HG02623 (cell line): ENCODE measurements at regions not wholly inside any gene's neighbourhood (a gene's known extent, or its start where the extent isn't known, plus 50 kb on each side); places are given as distances from the start of the nearest gene placed in this dataset.

Experiments used
- ATAC-seq: cut with Tn5 transposase; IDR thresholded peaks from one replicate; pipeline ENCODE4 v1.9.1; 2021; ENCODE audit warnings: moderate library complexity; ENCODE audit not compliant: unreplicated experiment

- no peak for ATAC-seq
Observed at GRCh38 chr2:128640166-128640844, 321.6 kb upstream of the HS6ST1 start.

GRCh38 chr2:128640845-128641360 lies 322.2 kb upstream of the HS6ST1 start:
- ATAC-seq: no peak

- no peak for ATAC-seq
Observed at GRCh38 chr2:128641421-128642080, 322.9 kb upstream of the HS6ST1 start.

- ATAC-seq: no peak
Observed at GRCh38 chr2:128642316-128642715, 323.6 kb upstream of the HS6ST1 start.

GRCh38 chr2:128642821-128643220 lies 324.2 kb upstream of the HS6ST1 start:
- no peak for ATAC-seq

- no peak for ATAC-seq
Observed at GRCh38 chr2:128643221-128644065, 324.8 kb upstream of the HS6ST1 start.

- ATAC-seq: no peak
Observed at GRCh38 chr2:128644156-128644555, 325.5 kb upstream of the HS6ST1 start.

- ATAC-seq: no peak
Observed at GRCh38 chr2:128644718-128645256, 326.1 kb upstream of the HS6ST1 start.

- ATAC-seq: no peak
Observed at GRCh38 chr2:128645631-128646030, 327.0 kb upstream of the HS6ST1 start.

- ATAC-seq: no peak
Observed at GRCh38 chr2:128646091-128646490, 327.4 kb upstream of the HS6ST1 start.

- ATAC-seq: no peak
Observed at GRCh38 chr2:128646691-128647090, 328.0 kb upstream of the HS6ST1 start.

GRCh38 chr2:128651000-128651399 lies 332.3 kb upstream of the HS6ST1 start:
- ATAC-seq: no peak

- no peak for ATAC-seq
Observed at GRCh38 chr2:128654408-128654807, 335.7 kb upstream of the HS6ST1 start.

GRCh38 chr2:128660836-128661235 lies 342.2 kb upstream of the HS6ST1 start:
- no peak for ATAC-seq

GRCh38 chr2:128661311-128661710 lies 342.6 kb upstream of the HS6ST1 start:
- no peak for ATAC-seq

- ATAC-seq: no peak
Observed at GRCh38 chr2:128662051-128662471, 343.4 kb upstream of the HS6ST1 start.

- ATAC-seq: no peak
Observed at GRCh38 chr2:128663371-128664050, 344.8 kb upstream of the HS6ST1 start.

GRCh38 chr2:128664499-128664971 lies 345.9 kb upstream of the HS6ST1 start:
- ATAC-seq: no peak

- ATAC-seq: no peak
Observed at GRCh38 chr2:128665113-128665512, 346.4 kb upstream of the HS6ST1 start.

GRCh38 chr2:128666596-128666995 lies 347.9 kb upstream of the HS6ST1 start:
- no peak for ATAC-seq

- no peak for ATAC-seq
Observed at GRCh38 chr2:128667391-128667790, 348.7 kb upstream of the HS6ST1 start.
